SK-N-SH treated with all-trans-retinoic acid at 6 μM for 48 hours (cell line): ENCODE measurements at regions not wholly inside any gene's neighbourhood (a gene's known extent, or its start where the extent isn't known, plus 50 kb on each side); places are given as distances from the start of the nearest gene placed in this dataset.

Experiments used
- CSDC2 ChIP-seq: fragments of 250-450 bp; sonication (Bioruptor Pico); IDR thresholded peaks from 2 replicates; pipeline ENCODE4 v1.5.0; 2020; ENCODE audit warnings: mild to moderate bottlenecking, moderate library complexity
- GLIS3 ChIP-seq: fragments of 250-450 bp; sonication (Bioruptor Pico); IDR thresholded peaks from 2 replicates; pipeline ENCODE4 v1.5.0; 2020; ENCODE audit warnings: mild to moderate bottlenecking, moderate library complexity
- OSR1 ChIP-seq: fragments of 250-450 bp; sonication (Bioruptor Pico); IDR thresholded peaks from 2 replicates; pipeline ENCODE4 v1.8.0; 2022; ENCODE audit warnings: moderate library complexity, mild to moderate bottlenecking, inconsistent platforms
- RARB ChIP-seq: fragments of 250-450 bp; sonication (Bioruptor Pico); IDR thresholded peaks from 2 replicates; pipeline ENCODE4 v1.8.0; 2021; ENCODE audit warnings: mild to moderate bottlenecking, moderate library complexity
- SNAI2 ChIP-seq: fragments of 250-450 bp; sonication (Bioruptor Pico); IDR thresholded peaks from 2 replicates; pipeline ENCODE4 v1.5.0; 2020; ENCODE audit warnings: mild to moderate bottlenecking, moderate library complexity
- TOX ChIP-seq: fragments of 250-450 bp; sonication (Bioruptor Pico); IDR thresholded peaks from 2 replicates; pipeline ENCODE4 v1.8.0; 2021; ENCODE audit warnings: mild to moderate bottlenecking, moderate library complexity, borderline replicate concordance
- ZC3H10 ChIP-seq: fragments of 250-450 bp; sonication (Bioruptor Pico); IDR thresholded peaks from 2 replicates; pipeline ENCODE4 v1.5.1; 2021; ENCODE audit warnings: mild to moderate bottlenecking, moderate library complexity
- ZFP30 ChIP-seq: fragments of 450-650 bp; formaldehyde crosslinking; IDR thresholded peaks from 2 replicates; pipeline ENCODE4 v1.5.0; 2022; ENCODE audit warnings: mild to moderate bottlenecking, moderate library complexity
- ZNF565 ChIP-seq: fragments of 450-650 bp; formaldehyde crosslinking; conservative IDR thresholded peaks from 2 replicates; pipeline ENCODE4 v1.5.0; 2020; ENCODE audit warnings: low read depth, mild to moderate bottlenecking, moderate library complexity
- ZNF70 ChIP-seq: fragments of 450-650 bp; formaldehyde crosslinking; IDR thresholded peaks from 2 replicates; pipeline ENCODE4 v1.5.0; 2020; ENCODE audit warnings: mild to moderate bottlenecking, moderate library complexity
- TF ChIP-seq, protein P1 (sequence below): fragments of 250-450 bp; sonication (Bioruptor Pico); IDR thresholded peaks from 2 replicates; pipeline ENCODE4 v1.5.1; 2021; ENCODE audit warnings: mild to moderate bottlenecking, moderate library complexity
- TF ChIP-seq, protein P2 (sequence below): fragments of 250-450 bp; sonication (Bioruptor Pico); IDR thresholded peaks from 2 replicates; pipeline ENCODE4 v1.8.0; 2020; ENCODE audit warnings: mild to moderate bottlenecking, moderate library complexity, borderline replicate concordance
- TF ChIP-seq, protein P3 (sequence below): fragments of 250-450 bp; sonication (Bioruptor Pico); IDR thresholded peaks from 2 replicates; pipeline ENCODE4 v1.5.1; 2020; ENCODE audit warnings: low read depth, mild to moderate bottlenecking, moderate library complexity

DNA sequence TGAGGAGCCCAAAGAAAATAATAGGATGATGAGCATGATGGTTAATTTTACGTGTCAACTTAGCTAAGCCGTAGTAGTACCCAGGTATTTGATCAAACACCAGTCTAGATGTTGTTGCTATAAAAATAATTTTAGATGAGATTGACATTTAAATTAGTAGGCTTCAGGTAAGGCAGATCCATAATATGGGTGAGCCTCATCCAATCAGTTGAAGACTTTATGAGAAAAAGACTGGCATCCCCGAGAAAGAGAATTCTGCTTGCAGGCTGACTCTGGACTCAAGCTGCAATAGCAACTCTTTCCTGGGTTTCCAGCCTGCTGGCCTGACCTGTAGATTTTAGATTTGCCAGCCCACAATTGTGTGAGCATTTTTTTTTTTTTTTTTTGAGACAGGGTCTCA is 192.8 kb upstream of the LNX1 start:
- no peak for TF ChIP-seq RARB (CRISPR knock-in tag)
- no peak for TF ChIP-seq SNAI2 (CRISPR knock-in tag)
- no peak for TF ChIP-seq ZFP30
- TF ChIP-seq, protein P1, sequence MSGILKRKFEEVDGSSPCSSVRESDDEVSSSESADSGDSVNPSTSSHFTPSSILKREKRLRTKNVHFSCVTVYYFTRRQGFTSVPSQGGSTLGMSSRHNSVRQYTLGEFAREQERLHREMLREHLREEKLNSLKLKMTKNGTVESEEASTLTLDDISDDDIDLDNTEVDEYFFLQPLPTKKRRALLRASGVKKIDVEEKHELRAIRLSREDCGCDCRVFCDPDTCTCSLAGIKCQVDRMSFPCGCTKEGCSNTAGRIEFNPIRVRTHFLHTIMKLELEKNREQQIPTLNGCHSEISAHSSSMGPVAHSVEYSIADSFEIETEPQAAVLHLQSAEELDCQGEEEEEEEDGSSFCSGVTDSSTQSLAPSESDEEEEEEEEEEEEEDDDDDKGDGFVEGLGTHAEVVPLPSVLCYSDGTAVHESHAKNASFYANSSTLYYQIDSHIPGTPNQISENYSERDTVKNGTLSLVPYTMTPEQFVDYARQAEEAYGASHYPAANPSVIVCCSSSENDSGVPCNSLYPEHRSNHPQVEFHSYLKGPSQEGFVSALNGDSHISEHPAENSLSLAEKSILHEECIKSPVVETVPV (CRISPR knock-in tag), result no peak
- TF ChIP-seq ZC3H10 (CRISPR knock-in tag), result no peak
- TF ChIP-seq TOX (CRISPR knock-in tag), result no peak
- TF ChIP-seq, protein P2, sequence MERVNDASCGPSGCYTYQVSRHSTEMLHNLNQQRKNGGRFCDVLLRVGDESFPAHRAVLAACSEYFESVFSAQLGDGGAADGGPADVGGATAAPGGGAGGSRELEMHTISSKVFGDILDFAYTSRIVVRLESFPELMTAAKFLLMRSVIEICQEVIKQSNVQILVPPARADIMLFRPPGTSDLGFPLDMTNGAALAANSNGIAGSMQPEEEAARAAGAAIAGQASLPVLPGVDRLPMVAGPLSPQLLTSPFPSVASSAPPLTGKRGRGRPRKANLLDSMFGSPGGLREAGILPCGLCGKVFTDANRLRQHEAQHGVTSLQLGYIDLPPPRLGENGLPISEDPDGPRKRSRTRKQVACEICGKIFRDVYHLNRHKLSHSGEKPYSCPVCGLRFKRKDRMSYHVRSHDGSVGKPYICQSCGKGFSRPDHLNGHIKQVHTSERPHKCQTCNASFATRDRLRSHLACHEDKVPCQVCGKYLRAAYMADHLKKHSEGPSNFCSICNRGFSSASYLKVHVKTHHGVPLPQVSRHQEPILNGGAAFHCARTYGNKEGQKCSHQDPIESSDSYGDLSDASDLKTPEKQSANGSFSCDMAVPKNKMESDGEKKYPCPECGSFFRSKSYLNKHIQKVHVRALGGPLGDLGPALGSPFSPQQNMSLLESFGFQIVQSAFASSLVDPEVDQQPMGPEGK (CRISPR knock-in tag), result no peak
- TF ChIP-seq ZNF565, result no peak
- TF ChIP-seq OSR1 (CRISPR knock-in tag), result no peak
- TF ChIP-seq GLIS3, result no peak
- no peak for TF ChIP-seq CSDC2 (CRISPR knock-in tag)
- TF ChIP-seq, protein P3, sequence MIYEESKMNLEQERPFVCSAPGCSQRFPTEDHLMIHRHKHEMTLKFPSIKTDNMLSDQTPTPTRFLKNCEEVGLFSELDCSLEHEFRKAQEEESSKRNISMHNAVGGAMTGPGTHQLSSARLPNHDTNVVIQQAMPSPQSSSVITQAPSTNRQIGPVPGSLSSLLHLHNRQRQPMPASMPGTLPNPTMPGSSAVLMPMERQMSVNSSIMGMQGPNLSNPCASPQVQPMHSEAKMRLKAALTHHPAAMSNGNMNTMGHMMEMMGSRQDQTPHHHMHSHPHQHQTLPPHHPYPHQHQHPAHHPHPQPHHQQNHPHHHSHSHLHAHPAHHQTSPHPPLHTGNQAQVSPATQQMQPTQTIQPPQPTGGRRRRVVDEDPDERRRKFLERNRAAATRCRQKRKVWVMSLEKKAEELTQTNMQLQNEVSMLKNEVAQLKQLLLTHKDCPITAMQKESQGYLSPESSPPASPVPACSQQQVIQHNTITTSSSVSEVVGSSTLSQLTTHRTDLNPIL, result no peak
- TF ChIP-seq ZNF70 (CRISPR knock-in tag), result no peak
